ENCODE measurements at regions not wholly inside any gene's neighbourhood (a gene's known extent, or its start where the extent isn't known, plus 50 kb on each side); places are given as distances from the start of the nearest gene placed in this dataset.

- no peak for TF ChIP-seq ARNTL (CRISPR knock-in tag; IDR thresholded peaks at IDR 0.05; ENCODE audit: borderline replicate concordance, low read depth)
- no peak for TF ChIP-seq ZFP3 (CRISPR knock-in tag; IDR thresholded peaks at IDR 0.05)
- no peak for TF ChIP-seq CSDC2 (CRISPR knock-in tag; IDR thresholded peaks at IDR 0.05)
Observed at GRCh38 chr10:64215088-64215487, 693.9 kb downstream of the REEP3 start.
